ENCODE measurements at regions not wholly inside any gene's neighbourhood (a gene's known extent, or its start where the extent isn't known, plus 50 kb on each side); places are given as distances from the start of the nearest gene placed in this dataset.

DNA sequence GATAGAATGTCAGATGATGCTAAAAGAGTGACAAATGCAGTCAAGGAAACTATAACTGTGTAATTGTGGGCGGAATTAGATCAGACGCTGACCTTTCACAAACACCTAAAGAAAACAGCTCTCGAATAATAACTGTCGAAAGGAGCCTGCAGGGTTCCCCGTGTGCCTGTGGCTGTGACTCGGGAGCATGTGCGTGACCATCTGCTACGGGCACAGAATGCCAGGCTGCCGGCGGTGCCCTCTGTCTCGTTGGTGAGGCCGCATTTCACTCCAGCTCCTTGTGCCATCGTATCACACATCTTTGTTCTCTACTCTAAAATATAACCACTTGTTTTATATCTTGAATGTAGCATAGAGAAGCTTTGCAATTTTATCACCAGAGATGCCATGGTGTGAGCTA is 267.8 kb upstream of the FMN2 start:
- no peaks in the 10 kb centered on the region for H3K36me3 ChIP-seq

DNA sequence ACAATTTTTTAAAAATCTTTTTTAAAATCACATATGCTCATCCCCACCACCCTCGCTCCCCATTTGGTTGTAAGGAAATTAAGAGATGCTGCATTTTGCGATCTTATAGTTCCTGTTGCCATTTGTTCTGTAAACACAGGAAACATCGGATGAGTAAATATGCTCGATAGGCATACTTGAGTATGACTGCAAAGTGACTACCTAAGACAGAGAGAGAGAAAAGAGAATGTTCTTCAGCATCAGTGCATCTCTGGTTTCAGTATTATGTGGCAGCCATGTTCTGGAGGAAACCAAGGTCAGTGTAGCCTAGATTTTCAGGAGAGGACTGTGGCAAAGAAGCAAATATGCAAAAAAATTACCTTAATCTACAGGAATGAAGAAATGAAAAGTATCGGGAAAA is 265.5 kb upstream of the FMN2 start:
- Histone ChIP-seq H3K27ac (no peak overlapping the region), H3K4me1 (no peaks in the 10 kb centered on the region), H3K9me3 (no peaks in the 10 kb centered on the region), H3K36me3 (no peaks in the 10 kb centered on the region), H3K4me3 (no peak overlapping the region), H3K27me3 (no peaks in the 10 kb centered on the region)
- 74 to 83% methylated on average over 5 of the region's 5 CpGs for WGBS, 2 donors
- no peak for DNase-seq
- intact Hi-C loops (cut with DNase I), result no loop called here
- TF ChIP-seq CTCF (IDR thresholded peaks at IDR 0.05) (no peak), POLR2A (IDR thresholded peaks at IDR 0.05) (no peak)

More for the DNA sequence above, 267.8 kb upstream of the FMN2 start:
- H3K4me3 ChIP-seq, result no peak overlapping the region
- no peak overlapping the region for H3K27ac ChIP-seq
- no peaks in the 10 kb centered on the region for H3K9me3 ChIP-seq
- H3K4me1 ChIP-seq, result no peaks in the 10 kb centered on the region
- 87 to 91% methylated on average over 13 of the region's 13 CpGs for WGBS, 2 donors
- no peaks in the 10 kb centered on the region for H3K27me3 ChIP-seq
- DNase-seq, result no peak
- intact Hi-C loops (cut with DNase I), result no loop called here
- TF ChIP-seq POLR2A (IDR thresholded peaks at IDR 0.05), result no peak
- no peak for TF ChIP-seq CTCF (IDR thresholded peaks at IDR 0.05)

DNA sequence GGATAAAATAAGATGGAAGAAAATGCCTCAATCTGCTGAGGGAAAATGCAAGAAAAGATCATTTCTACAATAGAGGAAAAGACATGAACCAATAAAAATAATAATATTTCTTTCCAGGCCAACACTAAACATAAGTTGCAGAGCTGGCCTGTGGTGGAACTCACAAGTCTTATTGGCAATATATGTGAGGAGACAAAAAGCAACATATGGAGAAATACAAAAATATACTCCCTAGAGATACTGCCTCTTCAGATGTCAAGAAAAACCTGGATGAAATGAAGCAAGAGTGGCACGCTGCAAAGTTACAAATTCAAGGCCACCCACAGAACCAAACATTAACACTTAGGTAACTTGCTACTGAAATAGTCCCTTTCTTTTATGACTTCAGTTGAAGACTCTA is 264.9 kb upstream of the FMN2 start:
- Histone ChIP-seq H3K36me3 (no peaks in the 10 kb centered on the region), H3K4me3 (no peak overlapping the region), H3K4me1 (no peaks in the 10 kb centered on the region), H3K27me3 (no peaks in the 10 kb centered on the region), H3K27ac (no peak overlapping the region), H3K9me3 (no peaks in the 10 kb centered on the region)
- intact Hi-C loops (cut with DNase I), result no loop called here
- DNase-seq, result no peak
- TF ChIP-seq CTCF (IDR thresholded peaks at IDR 0.05), result no peak
- TF ChIP-seq POLR2A (IDR thresholded peaks at IDR 0.05), result no peak
- WGBS, 2 donors, result 90 to 93% methylated on average over 1 of the region's 1 CpG

DNA sequence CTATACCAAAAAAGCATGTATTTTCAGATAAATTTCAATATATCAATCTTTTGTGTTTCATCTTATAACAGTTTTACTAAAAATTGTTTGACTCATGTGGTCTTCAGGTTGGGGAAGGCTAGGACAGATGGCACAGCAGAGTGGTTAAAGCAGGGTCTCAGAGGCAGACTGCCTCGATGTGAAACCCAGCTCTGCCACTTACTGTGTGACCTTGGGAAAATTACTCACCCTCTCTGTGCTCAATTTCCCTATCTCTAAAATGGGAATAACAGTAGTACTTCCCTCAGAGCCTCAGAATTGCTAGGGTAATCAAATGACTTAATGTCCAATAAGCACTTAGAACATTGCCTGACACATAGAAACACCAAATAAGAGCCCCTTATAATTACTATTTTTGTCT is 262.1 kb upstream of the FMN2 start:
- Histone ChIP-seq H3K9me3 (no peaks in the 10 kb centered on the region), H3K27me3 (no peaks in the 10 kb centered on the region), H3K27ac (no peak overlapping the region), H3K36me3 (no peaks in the 10 kb centered on the region), H3K4me1 (peaks cover 0 to 4% (median 0%) of the 10 kb centered on the region in 3 donors), H3K4me3 (no peak overlapping the region)
- 78 to 90% methylated on average over 1 of the region's 1 CpG for WGBS, 2 donors
- DNase-seq, result no peak
- TF ChIP-seq POLR2A (IDR thresholded peaks at IDR 0.05), result no peak
- no peak for TF ChIP-seq CTCF (IDR thresholded peaks at IDR 0.05)
- intact Hi-C loops (cut with DNase I), result no loop called here

GRCh38 chr1:239831577-239832355 is 259.9 kb upstream of the FMN2 start:
- H3K27me3 ChIP-seq, result no peaks in the 10 kb centered on the region
- DNase-seq, result no peak
- 57 to 65% methylated on average over 5 of the region's 5 CpGs for WGBS, 2 donors
- H3K36me3 ChIP-seq, result no peaks in the 10 kb centered on the region
- no peak overlapping the region for H3K27ac ChIP-seq
- H3K4me3 ChIP-seq, result no peak overlapping the region
- intact Hi-C loops (cut with DNase I), result no loop called here
- peaks cover 0 to 4% (median 0%) of the 10 kb centered on the region in 3 donors for H3K4me1 ChIP-seq
- no peaks in the 10 kb centered on the region for H3K9me3 ChIP-seq
- TF ChIP-seq POLR2A (IDR thresholded peaks at IDR 0.05) (no peak), CTCF (IDR thresholded peaks at IDR 0.05) (no peak)

Data from esophagus squamous epithelium (tissue), 5 donors.